Testis (tissue), 2 donors: ENCODE measurements at regions not wholly inside any gene's neighbourhood (a gene's known extent, or its start where the extent isn't known, plus 50 kb on each side); places are given as distances from the start of the nearest gene placed in this dataset.
"Not testable (repeated sequence)": the region's sequence is repeated elsewhere in the genome, so short reads cannot be mapped to it uniquely, and the experiment has no call there.

Source experiments
- POLR2A ChIP-seq: fragments of 450-650 bp; IDR thresholded peaks from one replicate; pipeline ENCODE4 v1.6.1; 2017; ENCODE audit warnings: antibody characterized with exemption, mild to moderate bottlenecking, moderate library complexity
- TF ChIP-seq, protein P1 (sequence below), 3 experiments: fragments of 450-650 bp in 2 of 3; fragments of 200-600 bp in 1 of 3; sonication (generic) in 1 of 3; IDR thresholded peaks; one replicate each; pipeline ENCODE4 v1.5.1; 2016 to 2019; ENCODE audit warnings: antibody characterized with exemption in 3 of 3, mild to moderate bottlenecking in 2 of 3, moderate library complexity in 1 of 3

DNA sequence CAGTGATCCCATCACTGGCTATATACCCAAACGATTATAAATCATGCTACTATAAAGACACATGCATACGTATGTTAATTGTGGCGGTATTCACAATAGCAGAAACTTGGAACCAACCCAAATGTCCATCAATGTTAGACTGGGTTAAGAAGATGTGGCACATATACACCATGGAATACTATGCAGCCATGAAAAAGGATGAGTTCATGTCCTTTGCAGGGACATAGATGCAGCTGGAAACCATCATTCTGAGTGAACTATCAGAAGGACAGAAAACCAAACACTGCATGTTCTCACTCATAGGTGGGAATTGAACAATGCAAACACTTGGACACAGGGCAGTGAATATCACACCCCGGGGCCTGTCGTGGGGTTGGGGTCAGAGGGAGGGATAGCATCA is 1335.4 kb downstream of the EPHA7 start:
- TF ChIP-seq, protein P1, sequence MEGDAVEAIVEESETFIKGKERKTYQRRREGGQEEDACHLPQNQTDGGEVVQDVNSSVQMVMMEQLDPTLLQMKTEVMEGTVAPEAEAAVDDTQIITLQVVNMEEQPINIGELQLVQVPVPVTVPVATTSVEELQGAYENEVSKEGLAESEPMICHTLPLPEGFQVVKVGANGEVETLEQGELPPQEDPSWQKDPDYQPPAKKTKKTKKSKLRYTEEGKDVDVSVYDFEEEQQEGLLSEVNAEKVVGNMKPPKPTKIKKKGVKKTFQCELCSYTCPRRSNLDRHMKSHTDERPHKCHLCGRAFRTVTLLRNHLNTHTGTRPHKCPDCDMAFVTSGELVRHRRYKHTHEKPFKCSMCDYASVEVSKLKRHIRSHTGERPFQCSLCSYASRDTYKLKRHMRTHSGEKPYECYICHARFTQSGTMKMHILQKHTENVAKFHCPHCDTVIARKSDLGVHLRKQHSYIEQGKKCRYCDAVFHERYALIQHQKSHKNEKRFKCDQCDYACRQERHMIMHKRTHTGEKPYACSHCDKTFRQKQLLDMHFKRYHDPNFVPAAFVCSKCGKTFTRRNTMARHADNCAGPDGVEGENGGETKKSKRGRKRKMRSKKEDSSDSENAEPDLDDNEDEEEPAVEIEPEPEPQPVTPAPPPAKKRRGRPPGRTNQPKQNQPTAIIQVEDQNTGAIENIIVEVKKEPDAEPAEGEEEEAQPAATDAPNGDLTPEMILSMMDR (IDR thresholded peaks at IDR 0.05), result not testable (repeated sequence)
- not testable (repeated sequence) for TF ChIP-seq POLR2A
